HEK293 (cell line): ENCODE measurements at regions not wholly inside any gene's neighbourhood (a gene's known extent, or its start where the extent isn't known, plus 50 kb on each side); places are given as distances from the start of the nearest gene placed in this dataset.

Experiments used
- AEBP2 ChIP-seq: fragments of 450-650 bp; formaldehyde crosslinking; IDR thresholded peaks from 2 replicates; pipeline ENCODE4 v1.5.1; 2016; ENCODE audit warnings: missing biosample characterization, missing genetic modification characterization, borderline replicate concordance
- BCL11A ChIP-seq: fragments of 450-650 bp; formaldehyde crosslinking; IDR thresholded peaks from 2 replicates; pipeline ENCODE4 v1.5.1; 2016; ENCODE audit warnings: low read depth, missing biosample characterization, missing genetic modification characterization
- BCL11B ChIP-seq: fragments of 450-650 bp; formaldehyde crosslinking; IDR thresholded peaks from 2 replicates; pipeline ENCODE4 v1.5.1; 2016; ENCODE audit warnings: low read depth, missing biosample characterization, missing genetic modification characterization
- ZBTB17 ChIP-seq: fragments of 450-650 bp; formaldehyde crosslinking; IDR thresholded peaks from 2 replicates; pipeline ENCODE4 v1.5.1; 2016; ENCODE audit warnings: missing biosample characterization, missing genetic modification characterization
- ZNF10 ChIP-seq: fragments of 450-650 bp; formaldehyde crosslinking; IDR thresholded peaks from 2 replicates; pipeline ENCODE4 v1.5.1; 2017; ENCODE audit warnings: missing biosample characterization, missing genetic modification characterization
- ZNF24 ChIP-seq: fragments of 450-650 bp; formaldehyde crosslinking; IDR thresholded peaks from 2 replicates; pipeline ENCODE4 v1.5.1; 2016; ENCODE audit warnings: missing biosample characterization, missing genetic modification characterization
- ZNF335 ChIP-seq: fragments of 450-650 bp; formaldehyde crosslinking; conservative IDR thresholded peaks from 2 replicates; pipeline ENCODE4 v1.5.1; 2016; ENCODE audit warnings: missing biosample characterization, missing genetic modification characterization
- ZNF426 ChIP-seq: fragments of 450-650 bp; formaldehyde crosslinking; IDR thresholded peaks from 2 replicates; pipeline ENCODE4 v1.5.1; 2017; ENCODE audit warnings: missing biosample characterization, missing genetic modification characterization, mild to moderate bottlenecking, inconsistent platforms, moderate library complexity
- ZNF843 ChIP-seq: fragments of 450-650 bp; formaldehyde crosslinking; IDR thresholded peaks from 2 replicates; pipeline ENCODE4 v1.5.1; 2016; ENCODE audit warnings: missing biosample characterization, missing genetic modification characterization
- TF ChIP-seq, protein P1 (sequence below): fragments of 450-650 bp; formaldehyde crosslinking; IDR thresholded peaks from 2 replicates; pipeline ENCODE4 v1.5.1; 2016; ENCODE audit warnings: missing biosample characterization, missing genetic modification characterization
- TF ChIP-seq, protein P2 (sequence below): fragments of 450-650 bp; formaldehyde crosslinking; IDR thresholded peaks from 2 replicates; pipeline ENCODE4 v1.5.1; 2016; ENCODE audit warnings: missing biosample characterization, missing genetic modification characterization

GRCh38 chr18:51653507-51654213 lies 456.2 kb upstream of the MEX3C start:
- TF ChIP-seq BCL11B (tag by site-specific recombination) = no peak
- TF ChIP-seq, protein P1, sequence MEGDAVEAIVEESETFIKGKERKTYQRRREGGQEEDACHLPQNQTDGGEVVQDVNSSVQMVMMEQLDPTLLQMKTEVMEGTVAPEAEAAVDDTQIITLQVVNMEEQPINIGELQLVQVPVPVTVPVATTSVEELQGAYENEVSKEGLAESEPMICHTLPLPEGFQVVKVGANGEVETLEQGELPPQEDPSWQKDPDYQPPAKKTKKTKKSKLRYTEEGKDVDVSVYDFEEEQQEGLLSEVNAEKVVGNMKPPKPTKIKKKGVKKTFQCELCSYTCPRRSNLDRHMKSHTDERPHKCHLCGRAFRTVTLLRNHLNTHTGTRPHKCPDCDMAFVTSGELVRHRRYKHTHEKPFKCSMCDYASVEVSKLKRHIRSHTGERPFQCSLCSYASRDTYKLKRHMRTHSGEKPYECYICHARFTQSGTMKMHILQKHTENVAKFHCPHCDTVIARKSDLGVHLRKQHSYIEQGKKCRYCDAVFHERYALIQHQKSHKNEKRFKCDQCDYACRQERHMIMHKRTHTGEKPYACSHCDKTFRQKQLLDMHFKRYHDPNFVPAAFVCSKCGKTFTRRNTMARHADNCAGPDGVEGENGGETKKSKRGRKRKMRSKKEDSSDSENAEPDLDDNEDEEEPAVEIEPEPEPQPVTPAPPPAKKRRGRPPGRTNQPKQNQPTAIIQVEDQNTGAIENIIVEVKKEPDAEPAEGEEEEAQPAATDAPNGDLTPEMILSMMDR (tag by site-specific recombination) = no peak
- no peak for TF ChIP-seq ZBTB17 (tag by site-specific recombination)
- no peak for TF ChIP-seq BCL11A (tag by site-specific recombination)
- TF ChIP-seq, protein P2, sequence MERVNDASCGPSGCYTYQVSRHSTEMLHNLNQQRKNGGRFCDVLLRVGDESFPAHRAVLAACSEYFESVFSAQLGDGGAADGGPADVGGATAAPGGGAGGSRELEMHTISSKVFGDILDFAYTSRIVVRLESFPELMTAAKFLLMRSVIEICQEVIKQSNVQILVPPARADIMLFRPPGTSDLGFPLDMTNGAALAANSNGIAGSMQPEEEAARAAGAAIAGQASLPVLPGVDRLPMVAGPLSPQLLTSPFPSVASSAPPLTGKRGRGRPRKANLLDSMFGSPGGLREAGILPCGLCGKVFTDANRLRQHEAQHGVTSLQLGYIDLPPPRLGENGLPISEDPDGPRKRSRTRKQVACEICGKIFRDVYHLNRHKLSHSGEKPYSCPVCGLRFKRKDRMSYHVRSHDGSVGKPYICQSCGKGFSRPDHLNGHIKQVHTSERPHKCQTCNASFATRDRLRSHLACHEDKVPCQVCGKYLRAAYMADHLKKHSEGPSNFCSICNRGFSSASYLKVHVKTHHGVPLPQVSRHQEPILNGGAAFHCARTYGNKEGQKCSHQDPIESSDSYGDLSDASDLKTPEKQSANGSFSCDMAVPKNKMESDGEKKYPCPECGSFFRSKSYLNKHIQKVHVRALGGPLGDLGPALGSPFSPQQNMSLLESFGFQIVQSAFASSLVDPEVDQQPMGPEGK (tag by site-specific recombination) = no peak
- TF ChIP-seq ZNF24 (tag by site-specific recombination) = no peak
- no peak for TF ChIP-seq ZNF843 (tag by site-specific recombination)
- no peak for TF ChIP-seq ZNF426 (tag by site-specific recombination)
- no peak for TF ChIP-seq AEBP2 (tag by site-specific recombination)
- TF ChIP-seq ZNF10 (tag by site-specific recombination) = no peak
- no peak for TF ChIP-seq ZNF335 (tag by site-specific recombination)
